Panc1 (cell line): ENCODE measurements at regions not wholly inside any gene's neighbourhood (a gene's known extent, or its start where the extent isn't known, plus 50 kb on each side); places are given as distances from the start of the nearest gene placed in this dataset.

ENCODE experiments used
- ATAC-seq: fragments of 200-7000 bp; cut with Tn5 transposase; 2 replicates; pipeline ENCODE4 v1.9.1; 2020; ENCODE audit warnings: mild to moderate bottlenecking, moderate library complexity
- BruUV-seq: library from RNA; stranded (reverse); fragments of 400-500 nt; replicated peaks from 2 replicates; lab custom pipeline; 2021; lab: Mats Ljungman, UMichigan
- CTCF ChIA-PET: fragments of 300-600 bp; sonication (Branson Sonifier 250); formaldehyde crosslinking; loops from one replicate; lab custom pipeline; 2022; ENCODE audit warnings: antibody characterized with exemption; lab: Charles Lee
- POLR2A ChIA-PET: fragments of 300-600 bp; sonication (Branson Sonifier 250); formaldehyde crosslinking; loops from one replicate; lab custom pipeline; 2022; ENCODE audit warnings: antibody characterized with exemption; lab: Charles Lee
- DNase-seq: peaks from one replicate; pipeline ENCODE4 v3.0.0-alpha.2; 2010; ENCODE audit warnings: low read depth, low spot score
- H3K27ac ChIP-seq: 2 replicates; pipeline ENCODE4 v1.5.1; 2011; ENCODE audit warnings: mild to moderate bottlenecking, low read length, inconsistent platforms
- H3K27me3 ChIP-seq: fragments of 200-500 bp; sonication (Bioruptor generic); 2 replicates; pipeline ENCODE4 v1.6.0; 2014; ENCODE audit warnings: low read length, inconsistent platforms; ENCODE audit not compliant: control insufficient read depth, insufficient read depth
- H3K36me3 ChIP-seq: fragments of 200-500 bp; sonication (Bioruptor generic); 2 replicates; pipeline ENCODE4 v1.5.1; 2014; ENCODE audit warnings: inconsistent platforms, mild to moderate bottlenecking, low read length, moderate library complexity; ENCODE audit not compliant: control insufficient read depth, insufficient read depth
- H3K4me1 ChIP-seq: 2 replicates; pipeline ENCODE4 v1.5.1; 2011; ENCODE audit warnings: inconsistent platforms, mild to moderate bottlenecking, low read length, moderate library complexity; ENCODE audit not compliant: control insufficient read depth, insufficient read depth
- H3K4me3 ChIP-seq, 2 experiments: 2 replicates each; pipeline ENCODE4 v1.5.1; 2011 to 2012; ENCODE audit warnings: low read depth in 2 of 2, low read length in 2 of 2, mild to moderate bottlenecking in 2 of 2, inconsistent platforms in 1 of 2, moderate library complexity in 1 of 2
- H3K9me3 ChIP-seq: fragments of 200-500 bp; sonication (Bioruptor generic); 2 replicates; pipeline ENCODE4 v1.5.1; 2014; ENCODE audit warnings: low read depth, mild to moderate bottlenecking, inconsistent platforms, low read length, moderate library complexity; ENCODE audit not compliant: control insufficient read depth, insufficient read depth
- CTCF ChIP-seq: fragments of 450-650 bp; IDR thresholded peaks from 2 replicates; pipeline ENCODE4 v1.5.1; 2017; ENCODE audit warnings: mild to moderate bottlenecking
- POLR2AphosphoS5 ChIP-seq: IDR thresholded peaks from 2 replicates; pipeline ENCODE4 v1.6.1; 2012; ENCODE audit warnings: mild to moderate bottlenecking, low read depth, low read length, moderate library complexity
- REST ChIP-seq, 2 experiments: IDR thresholded peaks; 2 replicates each; pipeline ENCODE4 v1.6.1; 2011 to 2012; ENCODE audit warnings: low read depth in 2 of 2, control low read depth in 1 of 2, low read length in 1 of 2, mild to moderate bottlenecking in 1 of 2, moderate library complexity in 1 of 2; ENCODE audit not compliant: insufficient read depth in 1 of 2
- SIN3A ChIP-seq: IDR thresholded peaks from 2 replicates; pipeline ENCODE4 v1.6.1; 2012; ENCODE audit warnings: low read depth, mild to moderate bottlenecking, low read length, moderate library complexity, borderline replicate concordance; ENCODE audit not compliant: insufficient read depth
- TCF7L2 ChIP-seq: IDR thresholded peaks from 2 replicates; pipeline ENCODE4 v1.6.1; 2011; ENCODE audit warnings: mild to moderate bottlenecking, low read depth, low read length, inconsistent platforms
- in situ Hi-C: cut with HindIII; loops from 2 replicates; pipeline ENCODE4 v1.10.0; 2016; ENCODE audit warnings: low sequenced_read_pairs, low pct_unique_long_range_greater_than_20kb
- intact Hi-C: fragments of 100-400 bp; cut with micrococcal nuclease; formaldehyde crosslinking; loops from one replicate; pipeline ENCODE4 v1.10.0; 2022; ENCODE audit not compliant: unreplicated experiment

- in situ Hi-C loops, result no loop called here
- H3K36me3 ChIP-seq, result no peaks in the 10 kb centered on the region
- H3K27me3 ChIP-seq, result no peaks in the 10 kb centered on the region
- no peak for TF ChIP-seq CTCF
- no peak for TF ChIP-seq REST (IDR thresholded peaks at IDR 0.05; ENCODE audit: insufficient read depth in 1 of 2, low read depth in 2 of 2, low read length in 1 of 2)
- no peak for TF ChIP-seq POLR2AphosphoS5
- TF ChIP-seq SIN3A, result no peak
- TF ChIP-seq TCF7L2, result no peak
- POLR2A ChIA-PET, result interaction anchor here (0.6 kb wide), 1 partner anchor 151 kb away, joined by 4 read pairs; no protein-coding TSS in a partner anchor
- H3K4me1 ChIP-seq, result no peaks in the 10 kb centered on the region
- CTCF ChIA-PET, result no interaction called here
- intact Hi-C loops, result no loop called here
- no TSS peak for BruUV-seq
- no peak for ATAC-seq
- H3K4me3 ChIP-seq, result no peak overlapping the region
- no peaks in the 10 kb centered on the region for H3K9me3 ChIP-seq
- DNase-seq, result no peak
- no peak overlapping the region for H3K27ac ChIP-seq
Observed at GRCh38 chr6:99030915-99031314, 83.2 kb upstream of the FBXL4 start.

GRCh38 chr6:99026135-99026534, 78.4 kb upstream of the FBXL4 start:
- intact Hi-C loops (no loop called here), in situ Hi-C loops (no loop called here)
- ATAC-seq (no peak), DNase-seq (no peak)
- Histone ChIP-seq H3K27me3 (no peaks in the 10 kb centered on the region), H3K27ac (no peak overlapping the region), H3K9me3 (no peaks in the 10 kb centered on the region), H3K4me1 (no peaks in the 10 kb centered on the region), H3K36me3 (no peaks in the 10 kb centered on the region), H3K4me3 (no peak overlapping the region)
- TF ChIP-seq CTCF (no peak), TCF7L2 (no peak), REST (IDR thresholded peaks at IDR 0.05; ENCODE audit: insufficient read depth in 1 of 2, low read depth in 2 of 2, low read length in 1 of 2) (no peak), POLR2AphosphoS5 (no peak), SIN3A (no peak)
- ChIA-PET CTCF (interaction anchor here (0.6 kb wide), 1 partner anchor 1029 kb away, joined by 3 read pairs; no protein-coding TSS in a partner anchor), POLR2A (no interaction called here)
- BruUV-seq, result no TSS peak
